Hematopoietic multipotent progenitor cell (in vitro differentiated cells): ENCODE measurements at regions not wholly inside any gene's neighbourhood (a gene's known extent, or its start where the extent isn't known, plus 50 kb on each side); places are given as distances from the start of the nearest gene placed in this dataset. TPM values are rescaled to one million over a fixed set of nuclear protein-coding genes. Genes with fewer than 3 reads are reported as not detected.

ENCODE experiments used
- small RNA-seq: library from RNA; depleted of rRNA; stranded (forward); fragments of <200 nt; gene quantifications from one replicate; pipeline ENCODE3, GENCODE V24; 2012

Small RNA genes in the stretch of these regions (small RNA-seq; reads per million reads assigned to genes)
- not detected for gene RNA5SP144
